Upper lobe of left lung (tissue), 6 donors: ENCODE measurements at regions not wholly inside any gene's neighbourhood (a gene's known extent, or its start where the extent isn't known, plus 50 kb on each side); places are given as distances from the start of the nearest gene placed in this dataset.
"Not testable (repeated sequence)": the region's sequence is repeated elsewhere in the genome, so short reads cannot be mapped to it uniquely, and the experiment has no call there.

Experiments used
- ATAC-seq, 2 donors: fragments of 200-7000 bp; cut with Tn5 transposase; one replicate each; pipeline ENCODE4 v1.9.1; 2022; ENCODE audit warnings: mild to moderate bottlenecking in 2 of 2, moderate library complexity in 2 of 2; ENCODE audit not compliant: low FRiP score in 2 of 2
- DNase-seq, 2 donors: peaks; one replicate each; pipeline ENCODE4 v3.0.0-alpha.2; 2019 to 2020
- H3K27ac ChIP-seq, 4 donors: fragments of 200-600 bp; sonication (generic); one replicate each; pipeline ENCODE4 v1.5.1; 2016 to 2019
- H3K27me3 ChIP-seq, 4 donors: fragments of 200-600 bp; sonication (generic); one replicate each; pipeline ENCODE4 v1.5.1; 2017 to 2019
- H3K36me3 ChIP-seq, 4 donors: fragments of 200-600 bp; sonication (generic); one replicate each; pipeline ENCODE4 v1.5.1; 2016 to 2019
- H3K4me1 ChIP-seq, 4 donors: fragments of 200-600 bp; sonication (generic); one replicate each; pipeline ENCODE4 v1.5.1; 2018 to 2019
- H3K4me3 ChIP-seq, 4 donors: fragments of 200-600 bp; sonication (generic); one replicate each; pipeline ENCODE4 v1.5.1; 2017 to 2019; ENCODE audit warnings: mild to moderate bottlenecking in 2 of 4, moderate library complexity in 1 of 4
- H3K9me3 ChIP-seq, 4 donors: fragments of 200-600 bp; sonication (generic); one replicate each; pipeline ENCODE4 v1.5.1; 2018 to 2019
- EP300 ChIP-seq, 4 donors: sonication (generic); formaldehyde crosslinking; IDR thresholded peaks; one replicate each; pipeline ENCODE4 v1.5.1; 2017; ENCODE audit warnings: antibody characterized with exemption in 4 of 4, control low read depth in 2 of 4
- POLR2A ChIP-seq, 4 donors: fragments of 450-650 bp; IDR thresholded peaks; one replicate each; pipeline ENCODE4 v1.5.1; 2016 to 2017; ENCODE audit warnings: antibody characterized with exemption in 4 of 4, mild to moderate bottlenecking in 2 of 4
- POLR2AphosphoS5 ChIP-seq, 2 donors: sonication (generic); formaldehyde crosslinking; IDR thresholded peaks; one replicate each; pipeline ENCODE4 v1.5.1; 2017; ENCODE audit warnings: antibody characterized with exemption in 2 of 2
- WGBS, 2 donors: methylation state at CpG; one replicate each; pipeline ENCODE4 v1.1.5; 2017 to 2018; 5-methylcytosine and 5-hydroxymethylcytosine counted together
- TF ChIP-seq, protein P1 (sequence below), 6 experiments: fragments of 450-650 bp in 4 of 6; fragments of 200-600 bp in 2 of 6; sonication (generic) in 2 of 6; IDR thresholded peaks; one replicate each; pipeline ENCODE4 v1.5.1; 2016 to 2019; ENCODE audit warnings: antibody characterized with exemption in 6 of 6
- donor health status: DM: no; HTN: no; CAD: no; lungs with moderate emphysema.
- donor health status: DM: no; HTN: yes; CAD: no; lungs with severe emphysema.

DNA sequence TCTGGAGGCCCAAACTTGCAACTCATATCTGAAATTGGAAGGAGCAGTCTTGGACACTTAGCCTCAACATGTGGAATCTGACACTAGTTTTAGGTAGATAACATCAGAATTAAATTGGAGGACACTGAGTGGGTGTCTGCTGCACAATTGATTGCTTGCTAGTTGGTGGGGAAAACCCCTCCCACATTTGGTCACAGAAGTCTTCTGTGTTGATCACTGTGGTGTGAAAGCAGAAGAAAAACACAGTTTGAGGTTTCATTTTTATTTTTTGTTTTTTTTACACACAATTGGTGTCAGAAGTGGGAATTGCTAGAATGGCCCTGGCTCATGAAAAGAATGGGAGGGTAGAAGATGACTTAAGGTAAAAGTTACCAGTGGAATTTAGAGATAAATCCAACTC, 78.0 kb upstream of the CD163 start:
- TF ChIP-seq EP300 (IDR thresholded peaks at IDR 0.05): no peak
- TF ChIP-seq, protein P1, sequence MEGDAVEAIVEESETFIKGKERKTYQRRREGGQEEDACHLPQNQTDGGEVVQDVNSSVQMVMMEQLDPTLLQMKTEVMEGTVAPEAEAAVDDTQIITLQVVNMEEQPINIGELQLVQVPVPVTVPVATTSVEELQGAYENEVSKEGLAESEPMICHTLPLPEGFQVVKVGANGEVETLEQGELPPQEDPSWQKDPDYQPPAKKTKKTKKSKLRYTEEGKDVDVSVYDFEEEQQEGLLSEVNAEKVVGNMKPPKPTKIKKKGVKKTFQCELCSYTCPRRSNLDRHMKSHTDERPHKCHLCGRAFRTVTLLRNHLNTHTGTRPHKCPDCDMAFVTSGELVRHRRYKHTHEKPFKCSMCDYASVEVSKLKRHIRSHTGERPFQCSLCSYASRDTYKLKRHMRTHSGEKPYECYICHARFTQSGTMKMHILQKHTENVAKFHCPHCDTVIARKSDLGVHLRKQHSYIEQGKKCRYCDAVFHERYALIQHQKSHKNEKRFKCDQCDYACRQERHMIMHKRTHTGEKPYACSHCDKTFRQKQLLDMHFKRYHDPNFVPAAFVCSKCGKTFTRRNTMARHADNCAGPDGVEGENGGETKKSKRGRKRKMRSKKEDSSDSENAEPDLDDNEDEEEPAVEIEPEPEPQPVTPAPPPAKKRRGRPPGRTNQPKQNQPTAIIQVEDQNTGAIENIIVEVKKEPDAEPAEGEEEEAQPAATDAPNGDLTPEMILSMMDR (IDR thresholded peaks at IDR 0.05): no peak
- TF ChIP-seq POLR2AphosphoS5 (IDR thresholded peaks at IDR 0.05): no peak
- no peak for TF ChIP-seq POLR2A (IDR thresholded peaks at IDR 0.05)
- no peak overlapping the region for H3K27ac ChIP-seq
- no peak for ATAC-seq
- no peak overlapping the region for H3K4me3 ChIP-seq
- H3K9me3 ChIP-seq: peaks cover 0 to 3% (median 0%) of the 10 kb centered on the region in 4 donors
- H3K36me3 ChIP-seq: no peaks in the 10 kb centered on the region
- no peaks in the 10 kb centered on the region for H3K4me1 ChIP-seq
- no peaks in the 10 kb centered on the region for H3K27me3 ChIP-seq
- no peak for DNase-seq

GRCh38 chr12:7581046-7581445, 77.5 kb upstream of the CD163 start:
- DNase-seq (no peak), ATAC-seq (no peak)
- no peak for TF ChIP-seq EP300 (IDR thresholded peaks at IDR 0.05)
- no peak for TF ChIP-seq POLR2A (IDR thresholded peaks at IDR 0.05)
- no peak for TF ChIP-seq POLR2AphosphoS5 (IDR thresholded peaks at IDR 0.05)
- TF ChIP-seq, protein P1 (IDR thresholded peaks at IDR 0.05): no peak
- no peak overlapping the region for H3K4me3 ChIP-seq
- WGBS, 2 donors: 39 to 42% methylated on average over 2 of the region's 2 CpGs
- peaks cover 0 to 3% (median 0%) of the 10 kb centered on the region in 4 donors for H3K9me3 ChIP-seq
- H3K27me3 ChIP-seq: no peaks in the 10 kb centered on the region
- H3K36me3 ChIP-seq: no peaks in the 10 kb centered on the region
- H3K4me1 ChIP-seq: no peaks in the 10 kb centered on the region
- no peak overlapping the region for H3K27ac ChIP-seq

DNA sequence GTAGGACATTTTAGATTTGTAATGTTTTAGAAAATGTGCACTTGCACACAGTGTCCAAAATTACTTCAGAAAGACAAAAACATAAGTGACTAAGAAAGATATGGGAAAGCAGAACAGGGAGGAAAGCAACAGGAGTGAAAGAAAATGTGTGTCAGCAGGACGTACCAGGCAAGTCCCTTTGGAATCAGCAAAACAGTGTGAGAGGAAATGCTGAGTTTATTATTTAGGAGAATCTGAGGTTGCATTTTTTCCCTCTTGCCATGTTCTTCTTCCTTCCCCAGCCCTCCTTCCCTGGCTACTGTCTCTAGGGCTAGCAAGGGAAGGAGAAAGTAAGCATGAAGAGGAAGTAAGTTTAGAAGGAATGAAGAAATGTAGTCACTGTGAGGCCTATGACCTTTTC, 67.7 kb upstream of the CD163 start:
- DNase-seq (no peak), ATAC-seq (peak; percentile 46 to 90)
- Histone ChIP-seq H3K9me3 (no peaks in the 10 kb centered on the region), H3K27ac (peak overlapping the region in 1 of 4 donors; percentile 44), H3K27me3 (no peaks in the 10 kb centered on the region), H3K36me3 (no peaks in the 10 kb centered on the region), H3K4me3 (no peak overlapping the region), H3K4me1 (no peaks in the 10 kb centered on the region)
- TF ChIP-seq EP300 (IDR thresholded peaks at IDR 0.05): peak in 2 of 4 donors; percentile 20 to 22
- TF ChIP-seq, protein P1 (IDR thresholded peaks at IDR 0.05): no peak
- peak in 1 of 2 donors; percentile 44 for TF ChIP-seq POLR2AphosphoS5 (IDR thresholded peaks at IDR 0.05)
- peak in 1 of 4 donors; percentile 63 for TF ChIP-seq POLR2A (IDR thresholded peaks at IDR 0.05)
- 29 to 34% methylated on average over 1 of the region's 1 CpG for WGBS, 2 donors

- Histone ChIP-seq H3K27me3 (no peaks in the 10 kb centered on the region), H3K27ac (peak overlapping the region; percentile 60 to 74 (median 71)), H3K9me3 (no peaks in the 10 kb centered on the region), H3K36me3 (no peaks in the 10 kb centered on the region), H3K4me1 (peaks cover 0 to 3% (median 0%) of the 10 kb centered on the region in 4 donors), H3K4me3 (no peak overlapping the region)
- ATAC-seq (peak in 1 of 2 donors; percentile 75), DNase-seq (no peak)
- peak in 3 of 4 donors; percentile 38 to 94 (median 88) for TF ChIP-seq EP300 (IDR thresholded peaks at IDR 0.05)
- TF ChIP-seq, protein P1 (IDR thresholded peaks at IDR 0.05): no peak
- peak in 1 of 2 donors; percentile 21 for TF ChIP-seq POLR2AphosphoS5 (IDR thresholded peaks at IDR 0.05)
- TF ChIP-seq POLR2A (IDR thresholded peaks at IDR 0.05): peak in 1 of 4 donors; percentile 61
- WGBS, 2 donors: 51 to 53% methylated on average over 3 of the region's 3 CpGs
These were observed 53.6 kb upstream of the CD163 start for GRCh38 chr12:7557227-7557626.

GRCh38 chr12:7555752-7556151, 52.2 kb upstream of the CD163 start:
- H3K9me3 ChIP-seq: no peaks in the 10 kb centered on the region
- TF ChIP-seq POLR2AphosphoS5 (IDR thresholded peaks at IDR 0.05): no peak
- TF ChIP-seq EP300 (IDR thresholded peaks at IDR 0.05): peak in 3 of 4 donors; percentile 12 to 84 (median 76)
- TF ChIP-seq, protein P1 (IDR thresholded peaks at IDR 0.05): no peak
- peak in 1 of 4 donors; percentile 64 for TF ChIP-seq POLR2A (IDR thresholded peaks at IDR 0.05)
- peaks cover 0 to 3% (median 0%) of the 10 kb centered on the region in 4 donors for H3K4me1 ChIP-seq
- no peak overlapping the region for H3K4me3 ChIP-seq
- 21 to 24% methylated on average over 3 of the region's 3 CpGs for WGBS, 2 donors
- peak overlapping the region; percentile 60 to 74 (median 71) for H3K27ac ChIP-seq
- H3K27me3 ChIP-seq: no peaks in the 10 kb centered on the region
- DNase-seq (no peak), ATAC-seq (peak; percentile 63 to 88)
- H3K36me3 ChIP-seq: no peaks in the 10 kb centered on the region

- WGBS, 2 donors: 92 to 93% methylated on average over 6 of the region's 6 CpGs
- peak overlapping the region in 2 of 4 donors; percentile 49 to 60 for H3K27ac ChIP-seq
- H3K4me3 ChIP-seq, H3K27me3 ChIP-seq, H3K4me1 ChIP-seq, DNase-seq, ATAC-seq, H3K9me3 ChIP-seq, H3K36me3 ChIP-seq: not testable (repeated sequence)
These were observed 51.3 kb upstream of the CD163 start for GRCh38 chr12:7554831-7555230.
